Body of pancreas (tissue), 4 donors: ENCODE measurements at regions not wholly inside any gene's neighbourhood (a gene's known extent, or its start where the extent isn't known, plus 50 kb on each side); places are given as distances from the start of the nearest gene placed in this dataset.

ENCODE experiments used
- POLR2A ChIP-seq, 3 donors: fragments of 450-650 bp; IDR thresholded peaks; one replicate each; pipeline ENCODE4 v1.6.1; 2016; ENCODE audit warnings: antibody characterized with exemption in 3 of 3, mild to moderate bottlenecking in 2 of 3
- TF ChIP-seq, protein P1 (sequence below), 7 experiments: fragments of 450-650 bp in 4 of 7; fragments of 200-600 bp in 3 of 7; sonication (generic) in 3 of 7; IDR thresholded peaks; one replicate each; pipeline ENCODE4 v1.5.1; 2016 to 2019; ENCODE audit warnings: antibody characterized with exemption in 7 of 7

DNA sequence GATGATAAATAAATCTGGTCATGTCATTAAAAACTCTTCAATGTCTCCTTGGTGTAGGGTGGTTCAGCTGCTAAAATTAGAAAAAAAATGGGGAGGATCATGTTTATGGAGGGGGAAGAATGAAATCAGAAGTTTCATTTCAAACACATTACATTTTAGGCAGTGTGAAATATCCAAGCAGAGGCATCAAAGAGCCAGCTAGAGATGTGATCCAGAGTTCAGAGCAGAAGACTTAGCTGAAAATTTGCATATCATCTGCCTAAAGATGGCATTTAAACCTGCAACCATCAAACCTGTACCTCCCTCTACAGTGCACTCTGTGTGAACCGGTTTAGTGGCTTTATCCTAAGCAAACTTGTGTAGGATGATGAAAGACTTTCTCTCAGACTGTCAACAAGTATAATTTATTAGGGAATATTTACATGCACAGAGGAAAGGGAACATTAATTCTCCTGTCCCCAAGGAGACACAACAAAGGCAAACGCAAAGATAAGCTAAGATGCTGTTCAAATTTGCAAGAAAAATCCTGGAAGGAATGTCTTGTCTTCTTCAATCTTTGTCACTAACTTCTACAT lies 84.8 kb upstream of the PLEKHG1 start:
- TF ChIP-seq, protein P1, sequence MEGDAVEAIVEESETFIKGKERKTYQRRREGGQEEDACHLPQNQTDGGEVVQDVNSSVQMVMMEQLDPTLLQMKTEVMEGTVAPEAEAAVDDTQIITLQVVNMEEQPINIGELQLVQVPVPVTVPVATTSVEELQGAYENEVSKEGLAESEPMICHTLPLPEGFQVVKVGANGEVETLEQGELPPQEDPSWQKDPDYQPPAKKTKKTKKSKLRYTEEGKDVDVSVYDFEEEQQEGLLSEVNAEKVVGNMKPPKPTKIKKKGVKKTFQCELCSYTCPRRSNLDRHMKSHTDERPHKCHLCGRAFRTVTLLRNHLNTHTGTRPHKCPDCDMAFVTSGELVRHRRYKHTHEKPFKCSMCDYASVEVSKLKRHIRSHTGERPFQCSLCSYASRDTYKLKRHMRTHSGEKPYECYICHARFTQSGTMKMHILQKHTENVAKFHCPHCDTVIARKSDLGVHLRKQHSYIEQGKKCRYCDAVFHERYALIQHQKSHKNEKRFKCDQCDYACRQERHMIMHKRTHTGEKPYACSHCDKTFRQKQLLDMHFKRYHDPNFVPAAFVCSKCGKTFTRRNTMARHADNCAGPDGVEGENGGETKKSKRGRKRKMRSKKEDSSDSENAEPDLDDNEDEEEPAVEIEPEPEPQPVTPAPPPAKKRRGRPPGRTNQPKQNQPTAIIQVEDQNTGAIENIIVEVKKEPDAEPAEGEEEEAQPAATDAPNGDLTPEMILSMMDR (IDR thresholded peaks at IDR 0.05), result no peak
- TF ChIP-seq POLR2A (IDR thresholded peaks at IDR 0.05), result no peak
